ENCODE measurements at regions not wholly inside any gene's neighbourhood (a gene's known extent, or its start where the extent isn't known, plus 50 kb on each side); places are given as distances from the start of the nearest gene placed in this dataset.

DNA sequence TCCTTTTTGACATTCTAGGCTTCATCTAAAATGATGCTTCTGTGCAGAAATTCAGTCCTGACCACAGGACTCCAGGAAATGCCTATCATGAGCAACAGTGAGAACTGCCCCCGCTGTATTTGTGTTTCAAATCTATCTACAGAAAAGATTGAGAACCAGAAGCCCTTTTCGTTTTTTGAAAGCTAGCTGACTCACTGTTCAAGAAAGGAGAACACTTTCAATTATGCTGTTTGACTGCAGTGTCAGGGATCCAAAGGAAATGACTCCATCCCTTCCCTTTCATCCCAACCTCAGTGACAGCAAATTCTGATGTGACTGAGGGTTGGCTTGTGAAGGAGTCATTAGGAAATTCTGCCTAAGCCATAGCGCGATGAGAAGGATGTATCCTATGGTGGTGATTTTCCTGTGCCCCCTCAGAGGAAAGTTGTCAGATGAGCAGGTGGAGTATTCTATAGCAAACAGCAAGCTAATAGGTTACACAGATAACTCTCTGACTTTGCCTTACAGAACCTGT, 622.3 kb downstream of the TMEM114 start:
- Histone ChIP-seq H3K79me2 (ENCODE audit: control insufficient read depth in 1 of 2, insufficient read depth in 2 of 2, low read length in 2 of 2) (no peaks in the 10 kb centered on the region), H2BK15ac (ENCODE audit: low read length) (no peak overlapping the region), H3K27ac (ENCODE audit: low read depth, low read length) (no peak overlapping the region), H3K4me2 (ENCODE audit: insufficient read depth in 1 of 2, low read depth in 2 of 2, low read length in 2 of 2) (no peak overlapping the region), H3K9me3 (ENCODE audit: insufficient read depth in 2 of 2, low read depth in 1 of 2, low read length in 1 of 2) (no peaks in the 10 kb centered on the region), H4K91ac (replicated peaks; ENCODE audit: insufficient read length, low read length) (no peak overlapping the region), H4K20me1 (replicated peaks in 1 of 2; ENCODE audit: control insufficient read depth in 1 of 2, insufficient read depth in 2 of 2, low read length in 2 of 2) (no peaks in the 10 kb centered on the region), H3K23me2 (ENCODE audit: low read depth, low read length) (no peaks in the 10 kb centered on the region), H3K14ac (ENCODE audit: insufficient read length) (no peak overlapping the region), H3K9ac (replicated peaks in 1 of 4; ENCODE audit: extremely low read depth in 1 of 4, low read depth in 3 of 4, low read length in 3 of 4) (no peak overlapping the region), H2BK5ac (ENCODE audit: low read depth, low read length) (no peak overlapping the region), H2BK12ac (ENCODE audit: low read depth, low read length) (no peak overlapping the region), H3K36me3 (ENCODE audit: control insufficient read depth in 2 of 4, insufficient read depth in 4 of 4, low read length in 3 of 4) (no peaks in the 10 kb centered on the region), H2BK120ac (replicated peaks; ENCODE audit: low read depth, low read length) (no peak overlapping the region), H3K4me1 (replicated peaks in 1 of 4; ENCODE audit: control insufficient read depth in 3 of 4, insufficient read depth in 4 of 4, low read length in 3 of 4) (no peaks in the 10 kb centered on the region), H2BK20ac (ENCODE audit: low read length) (no peak overlapping the region), H3K4ac (replicated peaks; ENCODE audit: insufficient read length, low read depth, low read length) (no peak overlapping the region), H3K56ac (replicated peaks; ENCODE audit: insufficient read length, low read depth, low read length) (no peak overlapping the region), H3K23ac (ENCODE audit: insufficient read length) (no peak overlapping the region), H3K4me3 (ENCODE audit: extremely low read depth in 1 of 4, insufficient read depth in 2 of 4, low read depth in 3 of 4, low read length in 4 of 4) (no peak overlapping the region), H3K18ac (ENCODE audit: extremely low read depth, low read length) (no peak overlapping the region), H4K5ac (ENCODE audit: insufficient read length, low read depth, low read length) (no peak overlapping the region), H4K8ac (ENCODE audit: extremely low read depth, insufficient read depth, low read length) (no peak overlapping the region), H3K79me1 (ENCODE audit: low read depth, low read length) (no peaks in the 10 kb centered on the region), H3K27me3 (replicated peaks in 1 of 4; ENCODE audit: control insufficient read depth in 3 of 4, extremely low read depth in 1 of 4, insufficient read depth in 3 of 4, low read length in 3 of 4) (no peaks in the 10 kb centered on the region), H2AK5ac (ENCODE audit: low read depth, low read length) (no peak overlapping the region), H2AFZ (ENCODE audit: low read length) (no peak overlapping the region)
- ChIA-PET CTCF (ENCODE audit: partially characterized antibody) (interaction anchor here (1.2 kb wide), 1 partner anchor 11 kb away, joined by 4 read pairs; no protein-coding TSS in a partner anchor), POLR2A (ENCODE audit: partially characterized antibody) (no interaction called here)
- no peak for DNase-seq (ENCODE audit: low read depth in 1 of 2, low spot score in 2 of 2)
- no peak for FAIRE-seq
- WGBS, 2 experiments (ENCODE audit: extremely low coverage in 1 of 2, insufficient coverage in 1 of 2, insufficient read length in 1 of 2, insufficient replicate concordance in 2 of 2, low coverage in 1 of 2, low lambda C conversion rate in 2 of 2, missing lambda C conversion rate in 1 of 2) = 92% methylated on average over 4 of the region's 4 CpGs; no CpG with 5 or more reads in 1 of the 2 experiments
- TF ChIP-seq TAF1 (IDR thresholded peaks at IDR 0.05; ENCODE audit: low read depth, low read length) = no peak
- no peak for TF ChIP-seq SUZ12 (IDR thresholded peaks at IDR 0.05; ENCODE audit: low read length)
- no peak for TF ChIP-seq EGR1 (IDR thresholded peaks at IDR 0.05; ENCODE audit: borderline replicate concordance, low read depth, low read length)
- no peak for TF ChIP-seq RNF2 (IDR thresholded peaks at IDR 0.05; ENCODE audit: borderline replicate concordance, low read depth, low read length, missing control alignments, poor library complexity, severe bottlenecking)
- TF ChIP-seq SIN3A (conservative IDR thresholded peaks at IDR 0.05 in 1 of 2, IDR thresholded peaks at IDR 0.05 in 1 of 2; ENCODE audit: low read depth in 1 of 2, low read length in 2 of 2) = no peak
- TF ChIP-seq CTBP2 (IDR thresholded peaks at IDR 0.05; ENCODE audit: borderline replicate concordance, insufficient read depth, insufficient read length, low read length) = no peak
- TF ChIP-seq ASH2L (IDR thresholded peaks at IDR 0.05; ENCODE audit: low read length) = no peak
- TF ChIP-seq TEAD4 (IDR thresholded peaks at IDR 0.05; ENCODE audit: low read depth, low read length) = no peak
- TF ChIP-seq KDM4A (IDR thresholded peaks at IDR 0.05; ENCODE audit: low read depth, low read length, severe bottlenecking) = no peak
- TF ChIP-seq FOSL1 (IDR thresholded peaks at IDR 0.05; ENCODE audit: insufficient read depth, low read depth, low read length) = no peak
- TF ChIP-seq YY1 (IDR thresholded peaks at IDR 0.05; ENCODE audit: low read depth, low read length) = no peak
- TF ChIP-seq BACH1 (IDR thresholded peaks at IDR 0.05; ENCODE audit: low read length) = no peak
- no peak for TF ChIP-seq RBBP5 (IDR thresholded peaks at IDR 0.05; ENCODE audit: borderline replicate concordance, low read depth, low read length)
- no peak for TF ChIP-seq ZNF274 (IDR thresholded peaks at IDR 0.05; ENCODE audit: borderline replicate concordance, extremely low read depth, low read length)
- no peak for TF ChIP-seq SP4 (IDR thresholded peaks at IDR 0.05; ENCODE audit: low read length)
